Gastrocnemius medialis (tissue), 4 donors: ENCODE measurements at regions not wholly inside any gene's neighbourhood (a gene's known extent, or its start where the extent isn't known, plus 50 kb on each side); places are given as distances from the start of the nearest gene placed in this dataset.

Source experiments
- ATAC-seq, 2 donors: fragments of 150-250 bp; one replicate each; pipeline ENCODE4 v1.9.1; 2016
- DNase-seq, 2 donors: peaks; one replicate each; pipeline ENCODE4 v3.0.0-alpha.2; 2019
- H3K27ac ChIP-seq, 4 donors: fragments of 200-600 bp; sonication (generic); 1 replicate in 1 of 4; 2 replicates in 3 of 4; pipeline ENCODE4 v1.5.1; 2016 to 2018; ENCODE audit warnings: mild to moderate bottlenecking in 2 of 4, moderate library complexity in 1 of 4
- H3K27me3 ChIP-seq, 3 donors: fragments of 200-600 bp; sonication (generic) in 2 of 3; 1 replicate in 1 of 3; 2 replicates in 2 of 3; pipeline versions ENCODE4 v1.5.1 to v1.6.0; 2016 to 2019; ENCODE audit warnings: mild to moderate bottlenecking in 1 of 3, moderate library complexity in 1 of 3
- H3K36me3 ChIP-seq, 2 donors: fragments of 200-600 bp; sonication (generic) in 1 of 2; one replicate each; pipeline ENCODE4 v1.5.1; 2017 to 2018
- H3K4me1 ChIP-seq, 2 donors: fragments of 200-600 bp; sonication (generic) in 1 of 2; one replicate each; pipeline ENCODE4 v1.5.1; 2016 to 2017; ENCODE audit warnings: mild to moderate bottlenecking in 2 of 2
- H3K4me3 ChIP-seq, 4 donors: fragments of 200-600 bp; sonication (generic) in 3 of 4; 1 replicate in 1 of 4; 2 replicates in 3 of 4; pipeline ENCODE4 v1.5.1; 2016 to 2019; ENCODE audit warnings: mild to moderate bottlenecking in 2 of 4
- H3K9me3 ChIP-seq, 3 donors: fragments of 200-600 bp; sonication (generic) in 2 of 3; 1 replicate in 1 of 3; 2 replicates in 2 of 3; pipeline ENCODE4 v1.5.1; 2016 to 2019
- POLR2A ChIP-seq, 2 donors: fragments of 450-650 bp; IDR thresholded peaks; one replicate each; pipeline ENCODE4 v1.6.1; 2017; ENCODE audit warnings: antibody characterized with exemption in 2 of 2, mild to moderate bottlenecking in 2 of 2, moderate library complexity in 2 of 2
- in situ Hi-C, 4 donors: fragments of 200-750 bp; cut with MboI; loops; one replicate each; pipeline versions ENCODE4 v1.15.0 to v1.8.0; 2017; ENCODE audit warnings: low sequenced_read_pairs in 4 of 4
- intact Hi-C: fragments of 100-400 bp; cut with DNase I; formaldehyde crosslinking; loops from one replicate; pipeline ENCODE4 v1.15.1; 2023; ENCODE audit warnings: low total_unique reads
- TF ChIP-seq, protein P1 (sequence below), 5 experiments: fragments of 450-650 bp in 3 of 5; fragments of 200-600 bp in 2 of 5; sonication (generic) in 2 of 5; IDR thresholded peaks in 4 of 5; conservative IDR thresholded peaks in 1 of 5; 1 replicate in 4 of 5; 2 replicates in 1 of 5; pipeline ENCODE4 v1.5.1; 2016 to 2019; ENCODE audit warnings: antibody characterized with exemption in 5 of 5, mild to moderate bottlenecking in 3 of 5, moderate library complexity in 3 of 5

DNA sequence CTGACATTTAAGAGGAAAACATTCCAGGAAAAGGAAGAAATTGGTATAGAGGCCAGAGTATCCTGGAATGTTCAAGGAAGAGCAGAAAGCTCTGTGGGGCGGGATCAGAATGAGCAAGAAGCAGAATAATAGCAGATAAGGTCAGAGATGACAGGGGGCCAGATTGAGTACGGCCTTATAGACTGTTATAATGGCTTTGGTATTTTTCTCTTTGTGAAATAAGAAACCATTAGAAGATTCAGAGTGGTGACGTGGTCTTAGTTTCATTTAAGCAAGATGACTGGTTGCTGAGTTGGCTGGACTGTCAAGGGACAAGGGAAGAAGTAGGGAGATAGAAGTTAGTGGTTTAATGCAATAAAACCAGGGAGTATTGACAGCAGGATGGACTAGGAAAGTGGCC, 218.3 kb upstream of the SOX2 start:
- H3K36me3 ChIP-seq, result no peaks in the 10 kb centered on the region

GRCh38 chr3:181488536-181488935, 223.2 kb upstream of the SOX2 start:
- DNase-seq (no peak), ATAC-seq (no peak)
- no peak overlapping the region for H3K4me3 ChIP-seq
- TF ChIP-seq, protein P1, sequence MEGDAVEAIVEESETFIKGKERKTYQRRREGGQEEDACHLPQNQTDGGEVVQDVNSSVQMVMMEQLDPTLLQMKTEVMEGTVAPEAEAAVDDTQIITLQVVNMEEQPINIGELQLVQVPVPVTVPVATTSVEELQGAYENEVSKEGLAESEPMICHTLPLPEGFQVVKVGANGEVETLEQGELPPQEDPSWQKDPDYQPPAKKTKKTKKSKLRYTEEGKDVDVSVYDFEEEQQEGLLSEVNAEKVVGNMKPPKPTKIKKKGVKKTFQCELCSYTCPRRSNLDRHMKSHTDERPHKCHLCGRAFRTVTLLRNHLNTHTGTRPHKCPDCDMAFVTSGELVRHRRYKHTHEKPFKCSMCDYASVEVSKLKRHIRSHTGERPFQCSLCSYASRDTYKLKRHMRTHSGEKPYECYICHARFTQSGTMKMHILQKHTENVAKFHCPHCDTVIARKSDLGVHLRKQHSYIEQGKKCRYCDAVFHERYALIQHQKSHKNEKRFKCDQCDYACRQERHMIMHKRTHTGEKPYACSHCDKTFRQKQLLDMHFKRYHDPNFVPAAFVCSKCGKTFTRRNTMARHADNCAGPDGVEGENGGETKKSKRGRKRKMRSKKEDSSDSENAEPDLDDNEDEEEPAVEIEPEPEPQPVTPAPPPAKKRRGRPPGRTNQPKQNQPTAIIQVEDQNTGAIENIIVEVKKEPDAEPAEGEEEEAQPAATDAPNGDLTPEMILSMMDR (IDR thresholded peaks at IDR 0.05 in 4 of 5, conservative IDR thresholded peaks at IDR 0.05 in 1 of 5), result no peak
- TF ChIP-seq POLR2A (IDR thresholded peaks at IDR 0.05), result no peak
- H3K27me3 ChIP-seq, result no peaks in the 10 kb centered on the region
- H3K27ac ChIP-seq, result no peak overlapping the region
- H3K4me1 ChIP-seq, result no peaks in the 10 kb centered on the region
- in situ Hi-C loops, result no loop called here
- intact Hi-C loops, result no loop called here
- no peaks in the 10 kb centered on the region for H3K9me3 ChIP-seq
- no peaks in the 10 kb centered on the region for H3K36me3 ChIP-seq

More for the DNA sequence above, 218.3 kb upstream of the SOX2 start:
- no peak for ATAC-seq
- no peak overlapping the region for H3K4me3 ChIP-seq
- intact Hi-C loops, result no loop called here
- TF ChIP-seq, protein P1 (IDR thresholded peaks at IDR 0.05 in 4 of 5, conservative IDR thresholded peaks at IDR 0.05 in 1 of 5), result no peak
- no peak for TF ChIP-seq POLR2A (IDR thresholded peaks at IDR 0.05)
- DNase-seq, result no peak
- no peak overlapping the region for H3K27ac ChIP-seq
- in situ Hi-C loops, result no loop called here
- H3K9me3 ChIP-seq, result no peaks in the 10 kb centered on the region
- H3K27me3 ChIP-seq, result no peaks in the 10 kb centered on the region
- H3K4me1 ChIP-seq, result no peaks in the 10 kb centered on the region

DNA sequence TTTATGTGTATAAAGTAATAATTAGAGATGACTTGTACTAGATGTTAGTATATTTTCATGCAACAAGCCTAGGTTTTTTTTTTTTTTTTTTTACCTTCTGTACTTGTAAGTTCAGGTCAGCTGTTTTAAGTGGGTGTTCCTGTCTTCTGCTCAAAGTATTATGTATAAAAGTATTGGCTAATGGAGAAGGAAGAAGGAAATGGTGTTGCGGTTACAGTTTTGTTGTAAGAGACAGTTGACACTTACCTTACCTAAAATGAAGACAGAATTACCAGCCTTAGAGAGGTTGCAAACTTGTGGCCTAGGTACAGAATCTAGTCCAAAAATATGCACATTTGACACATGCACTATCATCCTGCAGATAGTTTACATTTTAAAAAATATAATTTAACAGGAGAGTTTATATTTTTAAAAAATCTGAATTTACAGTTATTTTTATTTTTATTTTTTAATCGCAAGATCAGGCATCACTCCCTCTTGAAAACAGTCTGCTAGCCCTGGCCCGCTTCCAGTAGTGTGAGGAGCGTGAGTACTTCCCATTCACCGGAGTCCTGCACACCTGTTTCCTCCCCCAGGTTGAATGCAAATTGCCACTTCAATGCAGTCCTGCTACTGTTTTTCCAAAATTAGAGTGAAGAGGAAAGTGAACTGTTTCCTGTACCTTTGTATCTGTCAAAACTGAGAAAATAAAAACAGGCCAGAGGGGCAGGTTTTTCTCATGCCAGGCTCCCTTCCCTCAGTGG, 224.3 kb upstream of the SOX2 start:
- H3K9me3 ChIP-seq, result no peaks in the 10 kb centered on the region
- H3K4me1 ChIP-seq, result no peaks in the 10 kb centered on the region
- no peak overlapping the region for H3K27ac ChIP-seq
- no peaks in the 10 kb centered on the region for H3K36me3 ChIP-seq
- no peaks in the 10 kb centered on the region for H3K27me3 ChIP-seq
- no peak overlapping the region for H3K4me3 ChIP-seq
- intact Hi-C loops (no loop called here), in situ Hi-C loops (no loop called here)
- DNase-seq (no peak), ATAC-seq (no peak)
- no peak for TF ChIP-seq POLR2A (IDR thresholded peaks at IDR 0.05)
- TF ChIP-seq, protein P1 (IDR thresholded peaks at IDR 0.05 in 4 of 5, conservative IDR thresholded peaks at IDR 0.05 in 1 of 5), result no peak

DNA sequence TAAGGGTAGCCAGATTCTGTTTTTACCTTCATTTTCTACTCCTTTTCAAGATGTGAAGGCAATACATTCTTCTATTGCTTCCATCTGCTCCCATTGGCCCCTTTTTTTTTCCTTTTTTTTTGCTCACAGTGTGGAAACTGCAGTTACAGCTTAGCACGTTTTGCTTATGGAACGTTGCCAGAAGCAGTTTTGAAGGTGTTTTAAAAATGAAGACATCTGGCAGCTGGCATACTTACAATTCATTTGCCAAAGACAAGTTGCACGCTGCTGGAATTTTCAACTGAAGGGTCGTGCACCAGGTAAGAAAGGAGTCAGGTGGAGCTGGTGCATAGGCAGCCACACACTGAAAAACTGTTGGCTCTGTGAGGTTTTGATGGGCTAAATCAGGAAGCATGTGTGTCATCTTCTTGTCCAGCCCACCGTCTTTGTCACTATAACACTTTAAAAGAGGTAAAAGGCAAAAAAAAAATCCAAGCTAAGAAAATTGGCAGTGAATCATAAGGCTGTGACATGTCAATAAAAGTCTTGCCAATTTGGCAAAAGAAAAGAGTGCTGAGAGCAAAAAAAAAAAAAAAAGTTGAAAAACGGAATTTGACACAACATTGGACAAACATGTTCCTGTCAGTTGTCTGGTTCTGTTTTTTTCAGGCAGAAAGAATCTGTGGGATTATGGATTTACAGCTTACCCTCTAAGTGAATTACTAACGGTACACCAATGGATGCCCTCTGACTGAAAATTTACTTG, 225.4 kb upstream of the SOX2 start:
- in situ Hi-C loops, result no loop called here
- no peaks in the 10 kb centered on the region for H3K36me3 ChIP-seq
- DNase-seq (no peak), ATAC-seq (no peak)
- H3K27me3 ChIP-seq, result no peaks in the 10 kb centered on the region
- TF ChIP-seq, protein P1 (IDR thresholded peaks at IDR 0.05 in 4 of 5, conservative IDR thresholded peaks at IDR 0.05 in 1 of 5), result no peak
- TF ChIP-seq POLR2A (IDR thresholded peaks at IDR 0.05), result no peak
- no peaks in the 10 kb centered on the region for H3K4me1 ChIP-seq
- intact Hi-C loops, result no loop called here
- H3K9me3 ChIP-seq, result no peaks in the 10 kb centered on the region
- H3K27ac ChIP-seq, result no peak overlapping the region
- no peak overlapping the region for H3K4me3 ChIP-seq
